ENCODE measurements at regions not wholly inside any gene's neighbourhood (a gene's known extent, or its start where the extent isn't known, plus 50 kb on each side); places are given as distances from the start of the nearest gene placed in this dataset.
A peak's percentile ranks its signal among the peaks of the same experiment; 100 is the strongest.
"Not testable (repeated sequence)": the region's sequence is repeated elsewhere in the genome, so short reads cannot be mapped to it uniquely, and the experiment has no call there.

- Histone ChIP-seq H3K27ac (no peak overlapping the region), H3K4me3 (ENCODE audit: low read depth, low read length) (no peak overlapping the region), H3K27me3 (replicated peaks) (no peaks in the 10 kb centered on the region), H3K36me3 (replicated peaks) (no peaks in the 10 kb centered on the region)
- in situ Hi-C loops (cut with HindIII; ENCODE audit: low pct_ligation_motif_present, low sequenced_read_pairs) = no loop called here
- no peak for TF ChIP-seq CTCF (IDR thresholded peaks at IDR 0.05; ENCODE audit: low read depth, low read length, missing control alignments)
- no peak for DNase-seq
These were observed 72.8 kb upstream of the CD55 start for GRCh38 chr1:207248544-207249198.

GRCh38 chr1:207250431-207250830 is 71.0 kb upstream of the CD55 start:
- in situ Hi-C loops (cut with HindIII; ENCODE audit: low pct_ligation_motif_present, low sequenced_read_pairs) = no loop called here
- no peak for TF ChIP-seq CTCF (IDR thresholded peaks at IDR 0.05; ENCODE audit: low read depth, low read length, missing control alignments)
- Histone ChIP-seq H3K27ac (no peak overlapping the region), H3K36me3 (replicated peaks) (no peaks in the 10 kb centered on the region), H3K27me3 (replicated peaks) (no peaks in the 10 kb centered on the region), H3K4me3 (ENCODE audit: low read depth, low read length) (no peak overlapping the region)
- DNase-seq = no peak

GRCh38 chr1:207251066-207251465 is 70.4 kb upstream of the CD55 start:
- Histone ChIP-seq H3K27me3 (replicated peaks) (no peaks in the 10 kb centered on the region), H3K4me3 (ENCODE audit: low read depth, low read length) (no peak overlapping the region), H3K27ac (no peak overlapping the region), H3K36me3 (replicated peaks) (no peaks in the 10 kb centered on the region)
- TF ChIP-seq CTCF (IDR thresholded peaks at IDR 0.05; ENCODE audit: low read depth, low read length, missing control alignments) = no peak
- DNase-seq = no peak
- in situ Hi-C loops (cut with HindIII; ENCODE audit: low pct_ligation_motif_present, low sequenced_read_pairs) = no loop called here

- H3K27me3 ChIP-seq (replicated peaks) = no peaks in the 10 kb centered on the region
- no peak for TF ChIP-seq CTCF (IDR thresholded peaks at IDR 0.05; ENCODE audit: low read depth, low read length, missing control alignments)
- no peaks in the 10 kb centered on the region for H3K36me3 ChIP-seq (replicated peaks)
- in situ Hi-C loops (cut with HindIII; ENCODE audit: low pct_ligation_motif_present, low sequenced_read_pairs) = no loop called here
- DNase-seq = no peak
- no peak overlapping the region for H3K27ac ChIP-seq
- H3K4me3 ChIP-seq (ENCODE audit: low read depth, low read length) = no peak overlapping the region
These were observed 64.6 kb upstream of the CD55 start for GRCh38 chr1:207256869-207257268.

- DNase-seq = peak; percentile 38
- Histone ChIP-seq H3K36me3 (replicated peaks) (no peaks in the 10 kb centered on the region), H3K4me3 (ENCODE audit: low read depth, low read length) (no peak overlapping the region), H3K27me3 (replicated peaks) (no peaks in the 10 kb centered on the region), H3K27ac (no peak overlapping the region)
- in situ Hi-C loops (cut with HindIII; ENCODE audit: low pct_ligation_motif_present, low sequenced_read_pairs) = no loop called here
- peak; percentile 74 for TF ChIP-seq CTCF (IDR thresholded peaks at IDR 0.05; ENCODE audit: low read depth, low read length, missing control alignments)
These were observed 62.1 kb upstream of the CD55 start for GRCh38 chr1:207259391-207259790.

GRCh38 chr1:207261971-207262370 is 59.5 kb upstream of the CD55 start:
- in situ Hi-C loops (cut with HindIII; ENCODE audit: low pct_ligation_motif_present, low sequenced_read_pairs) = no loop called here
- TF ChIP-seq CTCF (IDR thresholded peaks at IDR 0.05; ENCODE audit: low read depth, low read length, missing control alignments) = no peak
- Histone ChIP-seq H3K27me3 (replicated peaks) (no peaks in the 10 kb centered on the region), H3K27ac (no peak overlapping the region), H3K4me3 (ENCODE audit: low read depth, low read length) (no peak overlapping the region), H3K36me3 (replicated peaks) (no peaks in the 10 kb centered on the region)
- DNase-seq = no peak

- H3K36me3 ChIP-seq (replicated peaks); DNase-seq; H3K27ac ChIP-seq; H3K4me3 ChIP-seq (ENCODE audit: low read depth, low read length); H3K27me3 ChIP-seq (replicated peaks); in situ Hi-C loops (cut with HindIII; ENCODE audit: low pct_ligation_motif_present, low sequenced_read_pairs): not testable (repeated sequence)
These were observed 58.6 kb upstream of the CD55 start for GRCh38 chr1:207262891-207263290.

All from brain microvascular endothelial cell (primary cell).